ENCODE measurements at regions not wholly inside any gene's neighbourhood (a gene's known extent, or its start where the extent isn't known, plus 50 kb on each side); places are given as distances from the start of the nearest gene placed in this dataset.

DNA sequence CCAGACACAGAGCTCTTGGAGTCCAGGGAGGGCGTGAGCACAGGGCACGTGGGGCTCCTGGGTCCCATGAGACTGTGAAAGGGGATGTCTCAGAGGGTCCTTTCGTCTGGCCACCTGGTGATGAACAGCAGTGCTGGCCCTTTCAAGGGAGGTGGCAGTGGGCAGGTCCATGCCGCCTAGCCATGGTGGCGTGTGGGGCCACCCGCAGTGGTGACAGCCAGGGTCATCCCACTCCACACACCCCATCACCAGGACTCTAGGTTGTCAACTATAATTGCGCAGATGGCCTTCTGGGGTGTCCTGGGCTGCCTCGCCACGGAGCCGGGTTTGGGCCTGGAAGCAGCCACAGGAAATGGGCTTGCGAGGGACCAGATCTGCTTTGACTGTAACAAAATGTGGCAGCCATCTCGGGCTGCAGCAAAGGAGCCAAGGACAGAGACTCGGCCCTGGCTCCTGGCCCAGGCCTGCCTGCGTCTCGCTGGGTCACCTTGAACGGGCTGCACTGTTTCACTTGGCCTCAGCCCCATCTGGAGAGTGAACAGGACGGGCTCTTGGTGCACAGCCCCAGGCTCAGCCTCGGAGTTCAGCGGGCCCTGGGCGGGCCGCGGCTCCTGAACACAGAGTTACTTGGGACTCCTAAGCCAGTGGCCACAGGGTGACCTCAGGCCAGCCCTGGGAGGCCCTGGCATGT, 1350.5 kb downstream of the BRD1 start:
- no peak for TF ChIP-seq CTCF (IDR thresholded peaks at IDR 0.05)
- TF ChIP-seq POLR2A (IDR thresholded peaks at IDR 0.05): no peak

All from heart left ventricle (tissue), 13 donors.